GM12878 (cell line): ENCODE measurements at regions not wholly inside any gene's neighbourhood (a gene's known extent, or its start where the extent isn't known, plus 50 kb on each side); places are given as distances from the start of the nearest gene placed in this dataset.

Source experiments
- ATAC-seq: fragments of 200-7000 bp; cut with Tn5 transposase; 3 replicates; pipeline ENCODE4 v1.9.1; 2020; ENCODE audit warnings: mild to moderate bottlenecking, moderate library complexity
- BruUV-seq: library from RNA; stranded (reverse); fragments of 400-500 nt; replicated peaks from 2 replicates; lab custom pipeline; 2021; lab: Mats Ljungman, UMichigan
- CTCF ChIA-PET: fragments of 300-600 bp; sonication (Branson Sonifier 250); formaldehyde crosslinking; extraction: SDS; loops from one replicate; lab custom pipeline; 2021; ENCODE audit warnings: inconsistent platforms; lab: Yijun Ruan, JAX
- POLR2A ChIA-PET: fragments of 350-600 bp; formaldehyde crosslinking; extraction: SDS; loops from one replicate; lab custom pipeline; 2021; ENCODE audit warnings: inconsistent platforms; lab: Charles Lee
- RAD21 ChIA-PET: fragments of 300-600 bp; sonication (Branson Sonifier 250); formaldehyde crosslinking; loops from one replicate; lab custom pipeline; 2023; ENCODE audit warnings: antibody characterized with exemption; ENCODE audit not compliant: unreplicated experiment; lab: Charles Lee
- SMC1A ChIA-PET: fragments of 300-600 bp; sonication (Branson Sonifier 250); formaldehyde crosslinking; loops from one replicate; lab custom pipeline; 2023; ENCODE audit not compliant: unreplicated experiment, uncharacterized antibody; lab: Charles Lee
- DNase-seq: peaks from one replicate; pipeline ENCODE4 v3.0.0-alpha.2; 2011; ENCODE audit warnings: low read depth, low spot score
- FAIRE-seq: peaks from 3 replicates; lab custom pipeline; 2011; peaks lifted over from hg19 to GRCh38; lab: Jason Lieb, UNC
- H2AFZ ChIP-seq: 2 replicates; pipeline ENCODE4 v1.6.0; 2011; ENCODE audit warnings: low read depth, low read length, control low read depth; ENCODE audit not compliant: control insufficient read depth
- H3K27ac ChIP-seq: 2 replicates; pipeline ENCODE4 v1.5.1; 2011; ENCODE audit warnings: control low read depth; ENCODE audit not compliant: control insufficient read depth, insufficient read depth
- H3K27me3 ChIP-seq, 2 experiments: replicated peaks in 1 of 2; 2 replicates each; pipeline versions ENCODE4 v1.6.0 to v1.6.1; 2011; ENCODE audit warnings: low read length in 1 of 2; ENCODE audit not compliant: control insufficient read depth in 2 of 2, insufficient read depth in 2 of 2
- H3K36me3 ChIP-seq, 2 experiments: 2 replicates each; pipeline ENCODE4 v1.5.1; 2011; ENCODE audit warnings: low read length in 1 of 2; ENCODE audit not compliant: control insufficient read depth in 2 of 2, insufficient read depth in 2 of 2
- H3K4me1 ChIP-seq: 2 replicates; pipeline ENCODE4 v1.6.1; 2011; ENCODE audit warnings: mild to moderate bottlenecking, low read length, moderate library complexity, mixed read lengths; ENCODE audit not compliant: control insufficient read depth, insufficient read depth
- H3K4me2 ChIP-seq: 2 replicates; pipeline ENCODE4 v1.6.0; 2011; ENCODE audit warnings: control low read depth; ENCODE audit not compliant: control insufficient read depth, insufficient read depth
- H3K4me3 ChIP-seq: fragments of 200-600 bp; sonication (generic); 2 replicates; pipeline ENCODE4 v1.5.1; 2016
- H3K79me2 ChIP-seq: 2 replicates; pipeline ENCODE4 v1.6.0; 2011; ENCODE audit warnings: low read length; ENCODE audit not compliant: control insufficient read depth, insufficient read depth
- H3K9ac ChIP-seq: 2 replicates; pipeline ENCODE4 v1.8.0; 2011; ENCODE audit warnings: low read length, control low read depth, mixed read lengths; ENCODE audit not compliant: control insufficient read depth, insufficient read depth
- H3K9me3 ChIP-seq: replicated peaks from 3 replicates; pipeline ENCODE4 v1.5.1; 2011; ENCODE audit warnings: mild to moderate bottlenecking, low read length; ENCODE audit not compliant: control insufficient read depth, insufficient read depth
- H4K20me1 ChIP-seq: 2 replicates; pipeline ENCODE4 v1.6.0; 2011; ENCODE audit not compliant: control insufficient read depth, insufficient read depth
- BMI1 ChIP-seq: fragments of 450-650 bp; IDR thresholded peaks from 2 replicates; pipeline ENCODE4 v1.6.1; 2016; ENCODE audit warnings: mild to moderate bottlenecking, moderate library complexity, borderline replicate concordance
- CBFB ChIP-seq: IDR thresholded peaks from 2 replicates; pipeline ENCODE4 v1.6.1; 2016; ENCODE audit warnings: antibody characterized with exemption, low read depth
- IRF5 ChIP-seq: fragments of 450-650 bp; IDR thresholded peaks from 2 replicates; pipeline ENCODE4 v1.6.1; 2017; ENCODE audit warnings: borderline replicate concordance
- KDM1A ChIP-seq: fragments of 200-600 bp; sonication (generic); IDR thresholded peaks from 2 replicates; pipeline ENCODE4 v1.6.1; 2016; ENCODE audit warnings: borderline replicate concordance
- MXI1 ChIP-seq: fragments of 150-350 bp; IDR thresholded peaks from 2 replicates; pipeline ENCODE4 v1.6.1; 2011; ENCODE audit warnings: low read depth, mild to moderate bottlenecking, inconsistent platforms, low read length, improper control_type of control experiment
- NFIC ChIP-seq: IDR thresholded peaks from 2 replicates; pipeline ENCODE4 v1.6.1; 2012; ENCODE audit warnings: low read depth, mild to moderate bottlenecking, inconsistent platforms, low read length, moderate library complexity
- NKRF ChIP-seq: fragments of 450-650 bp; conservative IDR thresholded peaks from 2 replicates; pipeline ENCODE4 v1.6.1; 2017; ENCODE audit warnings: mild to moderate bottlenecking, moderate library complexity
- PML ChIP-seq: IDR thresholded peaks from 2 replicates; pipeline ENCODE4 v1.6.1; 2012; ENCODE audit warnings: low read length, inconsistent platforms
- TCF12 ChIP-seq: IDR thresholded peaks from 2 replicates; pipeline ENCODE4 v1.6.1; 2011; ENCODE audit warnings: low read depth, mild to moderate bottlenecking, low read length
- ZNF24 ChIP-seq: fragments of 450-650 bp; IDR thresholded peaks from 2 replicates; pipeline ENCODE4 v1.6.1; 2017; ENCODE audit warnings: antibody characterized with exemption, mild to moderate bottlenecking
- WGBS: methylation state at CpG from one replicate; pipeline ENCODE4 v1.1.6; 2016; ENCODE audit warnings: low lambda C conversion rate; ENCODE audit not compliant: insufficient replicate concordance, insufficient coverage; ENCODE audit errors: missing lambda C conversion rate; 5-methylcytosine and 5-hydroxymethylcytosine counted together
- in situ Hi-C: fragments of 300-500 bp; cut with MboI; formaldehyde crosslinking; loops from 9 replicates; pipeline ENCODE4 v1.14.3; 2018; ENCODE audit warnings: mixed read lengths
- intact Hi-C: fragments of 100-400 bp; cut with micrococcal nuclease; formaldehyde crosslinking; loops from one replicate; pipeline ENCODE4 v1.14.2; 2022; ENCODE audit not compliant: unreplicated experiment

GRCh38 chr11:15897211-15897960 is 459.0 kb downstream of the SOX6 start:
- no peak for ATAC-seq
- Histone ChIP-seq H3K36me3 (no peaks in the 10 kb centered on the region), H3K4me3 (no peak overlapping the region), H4K20me1 (no peaks in the 10 kb centered on the region), H3K4me2 (no peak overlapping the region), H3K27ac (no peak overlapping the region), H3K9me3 (no peaks in the 10 kb centered on the region), H3K79me2 (no peaks in the 10 kb centered on the region), H3K9ac (no peak overlapping the region), H3K27me3 (no peaks in the 10 kb centered on the region; a peak in 1 of 4 replicates), H3K4me1 (no peaks in the 10 kb centered on the region), H2AFZ (no peak overlapping the region)
- DNase-seq = no peak
- no peak for FAIRE-seq
- ChIA-PET POLR2A (no interaction called here), RAD21 (no interaction called here), CTCF (no interaction called here), SMC1A (no interaction called here)
- in situ Hi-C loops = no loop called here
- 10% methylated on average over 6 of the region's 6 CpGs for WGBS
- intact Hi-C loops = no loop called here
- TF ChIP-seq ZNF24 (no peak), CBFB (no peak), IRF5 (no peak), NFIC (no peak), TCF12 (no peak), PML (no peak), MXI1 (no peak), KDM1A (no peak), NKRF (no peak), BMI1 (no peak)
- BruUV-seq = no TSS peak
